Fibroblast of mammary gland (primary cell): ENCODE measurements at regions not wholly inside any gene's neighbourhood (a gene's known extent, or its start where the extent isn't known, plus 50 kb on each side); places are given as distances from the start of the nearest gene placed in this dataset.

Experiments used
- DNase-seq: peaks from one replicate; pipeline ENCODE4 v3.0.0-alpha.2; 2010; ENCODE audit warnings: low read depth
- H3K4me3 ChIP-seq: 2 replicates; pipeline ENCODE4 v1.5.1; 2011; ENCODE audit warnings: low read depth, mild to moderate bottlenecking, low read length, moderate library complexity; ENCODE audit not compliant: control insufficient read depth
- TF ChIP-seq, protein P1 (sequence below): conservative IDR thresholded peaks from 2 replicates; pipeline ENCODE4 v1.5.1; 2011; ENCODE audit warnings: low read depth, low read length, inconsistent platforms; ENCODE audit not compliant: control insufficient read depth, insufficient read depth

GRCh38 chr13:28557725-28558520 is 63.0 kb upstream of the FLT1 start:
- TF ChIP-seq, protein P1, sequence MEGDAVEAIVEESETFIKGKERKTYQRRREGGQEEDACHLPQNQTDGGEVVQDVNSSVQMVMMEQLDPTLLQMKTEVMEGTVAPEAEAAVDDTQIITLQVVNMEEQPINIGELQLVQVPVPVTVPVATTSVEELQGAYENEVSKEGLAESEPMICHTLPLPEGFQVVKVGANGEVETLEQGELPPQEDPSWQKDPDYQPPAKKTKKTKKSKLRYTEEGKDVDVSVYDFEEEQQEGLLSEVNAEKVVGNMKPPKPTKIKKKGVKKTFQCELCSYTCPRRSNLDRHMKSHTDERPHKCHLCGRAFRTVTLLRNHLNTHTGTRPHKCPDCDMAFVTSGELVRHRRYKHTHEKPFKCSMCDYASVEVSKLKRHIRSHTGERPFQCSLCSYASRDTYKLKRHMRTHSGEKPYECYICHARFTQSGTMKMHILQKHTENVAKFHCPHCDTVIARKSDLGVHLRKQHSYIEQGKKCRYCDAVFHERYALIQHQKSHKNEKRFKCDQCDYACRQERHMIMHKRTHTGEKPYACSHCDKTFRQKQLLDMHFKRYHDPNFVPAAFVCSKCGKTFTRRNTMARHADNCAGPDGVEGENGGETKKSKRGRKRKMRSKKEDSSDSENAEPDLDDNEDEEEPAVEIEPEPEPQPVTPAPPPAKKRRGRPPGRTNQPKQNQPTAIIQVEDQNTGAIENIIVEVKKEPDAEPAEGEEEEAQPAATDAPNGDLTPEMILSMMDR: no peak
- DNase-seq: peak; percentile 93
- H3K4me3 ChIP-seq: no peak overlapping the region

GRCh38 chr13:28555096-28555495 is 60.2 kb upstream of the FLT1 start:
- no peak overlapping the region for H3K4me3 ChIP-seq
- TF ChIP-seq, protein P1: no peak
- no peak for DNase-seq

- TF ChIP-seq, protein P1: no peak
- H3K4me3 ChIP-seq: no peak overlapping the region
- DNase-seq: no peak
Measured at GRCh38 chr13:28553971-28554370, 59.0 kb upstream of the FLT1 start.

DNA sequence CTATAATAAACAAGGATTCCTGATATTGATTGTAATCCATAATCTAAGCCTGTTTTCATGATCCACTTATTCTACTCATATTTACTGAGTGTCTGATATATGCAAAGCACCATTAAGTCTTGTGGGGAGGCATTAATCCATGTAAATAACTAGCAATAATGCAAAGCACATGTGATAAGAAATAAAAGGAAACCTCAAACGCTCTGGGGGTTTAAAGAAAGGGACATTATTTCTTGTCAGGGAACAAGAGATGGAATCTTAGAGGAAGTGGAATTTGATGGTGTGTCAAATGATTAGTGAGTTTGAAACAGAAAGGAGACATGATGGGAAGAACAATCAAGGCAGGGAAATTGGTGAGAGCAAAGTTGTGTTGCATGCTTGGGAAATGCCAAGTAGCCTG is 57.4 kb upstream of the FLT1 start:
- no peak for DNase-seq
- no peak overlapping the region for H3K4me3 ChIP-seq
- TF ChIP-seq, protein P1: no peak

DNA sequence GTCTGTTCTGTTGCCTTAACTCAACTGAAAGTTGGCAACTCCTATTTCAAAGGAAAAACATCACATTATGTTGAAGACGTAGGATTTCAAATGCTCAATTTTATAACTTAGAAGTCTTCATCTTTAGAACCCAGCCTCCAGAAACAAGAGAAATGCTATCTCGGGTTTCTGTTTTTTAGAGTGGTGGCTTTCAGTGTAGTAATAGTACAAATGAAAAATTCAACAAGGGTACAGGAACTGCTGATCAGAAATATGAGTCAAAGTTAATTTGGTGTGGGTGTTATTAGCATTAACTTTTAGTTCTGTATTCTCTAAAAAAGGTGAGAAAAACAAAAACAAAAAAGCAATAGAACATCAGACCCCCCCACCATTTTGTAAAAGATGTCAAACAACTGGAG is 56.6 kb upstream of the FLT1 start:
- no peak for DNase-seq
- H3K4me3 ChIP-seq: no peak overlapping the region

DNA sequence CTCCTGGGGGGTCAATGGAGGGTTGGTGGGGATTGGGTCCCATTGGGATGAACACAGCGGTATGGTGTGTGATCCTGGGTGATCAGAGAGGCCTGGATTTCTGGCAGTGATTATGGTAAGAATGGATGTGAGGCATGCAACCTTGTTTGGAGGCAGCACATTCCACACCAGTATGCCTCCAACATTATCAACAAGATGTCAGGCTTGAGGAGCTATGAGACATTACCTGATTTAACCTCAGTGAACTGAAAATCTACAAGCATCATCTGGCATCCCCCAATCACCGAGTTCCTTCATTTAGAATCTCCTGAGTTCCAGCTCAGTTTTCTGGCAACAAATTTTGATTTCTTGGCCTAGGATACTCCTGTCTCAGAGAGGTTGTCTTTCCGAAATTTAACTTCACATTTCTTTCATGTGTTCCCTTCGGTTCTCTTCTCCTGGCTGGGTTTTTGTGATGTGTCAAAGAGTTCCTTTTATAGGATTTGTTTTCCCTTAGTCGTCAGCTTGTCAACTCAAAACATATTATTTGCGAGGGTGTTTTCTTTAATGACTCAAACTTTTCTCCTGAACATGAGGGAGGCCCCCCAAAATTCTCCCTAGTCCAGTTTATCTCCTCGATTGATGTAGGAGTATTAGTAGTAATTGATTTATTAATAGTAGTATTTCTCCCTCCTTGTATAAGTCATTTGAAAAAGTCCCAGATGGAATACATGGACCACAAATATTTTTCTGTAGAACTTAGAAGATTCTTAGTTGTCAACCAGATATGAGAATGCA is 56.0 kb upstream of the FLT1 start:
- DNase-seq: no peak
- TF ChIP-seq, protein P1: no peak
- H3K4me3 ChIP-seq: no peak overlapping the region

More for the DNA sequence above, 56.6 kb upstream of the FLT1 start:
- TF ChIP-seq, protein P1: no peak
